ENCODE measurements at regions not wholly inside any gene's neighbourhood (a gene's known extent, or its start where the extent isn't known, plus 50 kb on each side); places are given as distances from the start of the nearest gene placed in this dataset.
A peak's percentile ranks its signal among the peaks of the same experiment; 100 is the strongest.

DNA sequence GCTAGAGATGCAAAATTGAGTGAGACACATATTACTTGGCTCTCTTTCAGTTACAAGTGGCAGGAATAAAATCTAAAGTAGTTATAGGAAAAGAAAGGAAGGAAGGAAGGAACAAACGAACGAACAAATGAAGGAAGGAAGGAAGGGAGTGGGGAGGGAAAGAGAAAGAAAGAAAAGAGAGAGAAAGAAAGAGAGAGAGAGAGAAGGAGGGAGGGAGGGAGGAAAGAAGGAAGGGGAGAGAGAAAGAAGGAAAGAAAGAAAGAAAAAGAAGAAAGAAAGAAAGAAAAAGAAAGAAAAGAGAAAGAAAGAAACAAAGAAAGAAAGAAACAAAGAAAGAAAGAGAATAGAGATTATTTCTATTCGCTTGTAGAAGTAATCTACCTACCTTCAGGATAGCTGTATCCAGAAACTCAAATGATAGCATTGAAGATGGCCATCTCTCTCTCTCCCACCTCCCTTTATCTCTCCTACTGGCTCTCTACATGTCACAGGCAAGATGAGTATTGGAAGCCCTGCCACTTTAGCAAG is 229.7 kb upstream of the TLE3 start:
- Histone ChIP-seq H3K4me3 (ENCODE audit: low read depth, low read length) (no peak overlapping the region), H3K27me3 (ENCODE audit: insufficient read depth, low read depth, severe bottlenecking) (no peaks in the 10 kb centered on the region), H3K36me3 (no peaks in the 10 kb centered on the region), H3K9me3 (ENCODE audit: severe bottlenecking) (peaks cover 11% of the 10 kb centered on the region), H3K27ac (no peak overlapping the region)
- TF ChIP-seq, protein P1, sequence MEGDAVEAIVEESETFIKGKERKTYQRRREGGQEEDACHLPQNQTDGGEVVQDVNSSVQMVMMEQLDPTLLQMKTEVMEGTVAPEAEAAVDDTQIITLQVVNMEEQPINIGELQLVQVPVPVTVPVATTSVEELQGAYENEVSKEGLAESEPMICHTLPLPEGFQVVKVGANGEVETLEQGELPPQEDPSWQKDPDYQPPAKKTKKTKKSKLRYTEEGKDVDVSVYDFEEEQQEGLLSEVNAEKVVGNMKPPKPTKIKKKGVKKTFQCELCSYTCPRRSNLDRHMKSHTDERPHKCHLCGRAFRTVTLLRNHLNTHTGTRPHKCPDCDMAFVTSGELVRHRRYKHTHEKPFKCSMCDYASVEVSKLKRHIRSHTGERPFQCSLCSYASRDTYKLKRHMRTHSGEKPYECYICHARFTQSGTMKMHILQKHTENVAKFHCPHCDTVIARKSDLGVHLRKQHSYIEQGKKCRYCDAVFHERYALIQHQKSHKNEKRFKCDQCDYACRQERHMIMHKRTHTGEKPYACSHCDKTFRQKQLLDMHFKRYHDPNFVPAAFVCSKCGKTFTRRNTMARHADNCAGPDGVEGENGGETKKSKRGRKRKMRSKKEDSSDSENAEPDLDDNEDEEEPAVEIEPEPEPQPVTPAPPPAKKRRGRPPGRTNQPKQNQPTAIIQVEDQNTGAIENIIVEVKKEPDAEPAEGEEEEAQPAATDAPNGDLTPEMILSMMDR (IDR thresholded peaks at IDR 0.05; ENCODE audit: low read depth, low read length) = no peak
- DNase-seq = no peak

DNA sequence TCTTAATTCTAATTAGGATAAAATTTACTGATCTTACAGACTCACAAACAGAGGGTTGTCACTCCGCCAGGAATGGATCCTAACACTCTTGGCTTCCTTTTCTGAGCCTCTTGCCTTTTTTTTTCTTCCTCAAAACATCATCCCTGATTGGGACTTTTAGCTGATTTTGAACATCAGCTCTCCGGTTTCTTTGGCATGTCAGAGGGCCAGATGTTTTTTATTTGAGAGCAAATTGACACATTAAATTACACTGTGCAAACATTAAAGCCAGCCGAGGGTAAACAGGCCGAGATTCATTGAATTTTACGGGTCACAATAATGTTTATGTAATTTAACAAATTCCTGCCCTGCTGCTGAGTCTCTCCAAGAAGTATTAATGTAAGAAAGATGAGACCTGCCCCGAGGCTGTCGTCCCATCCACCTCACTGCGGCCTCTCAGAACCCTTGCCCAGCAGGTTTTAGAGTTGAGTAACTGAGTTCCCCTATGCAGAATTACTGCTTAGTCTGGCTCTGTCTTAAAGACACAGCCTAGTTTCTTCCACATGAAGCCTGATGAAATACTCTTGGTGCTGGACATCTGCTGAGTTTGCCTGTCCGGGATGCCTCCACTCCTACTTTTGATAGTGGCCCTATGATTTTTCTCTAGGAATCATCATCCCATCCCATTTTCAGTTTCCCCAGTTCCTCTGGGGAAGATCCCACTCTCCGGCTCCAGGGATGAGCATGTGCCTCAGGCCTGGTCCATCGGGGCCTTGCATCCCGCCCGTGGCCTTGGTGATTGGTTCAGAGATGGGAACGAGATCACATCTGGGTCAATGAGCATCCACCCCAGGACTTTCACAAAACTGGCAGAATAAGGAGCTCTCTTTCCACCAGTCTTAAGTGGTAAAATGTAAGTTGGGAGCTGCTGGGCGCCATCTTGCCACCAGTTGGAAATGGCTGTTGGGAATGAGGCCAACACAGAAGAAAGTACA is 226.6 kb upstream of the TLE3 start:
- Histone ChIP-seq H3K36me3 (no peaks in the 10 kb centered on the region), H3K4me3 (ENCODE audit: low read depth, low read length) (no peak overlapping the region), H3K9me3 (ENCODE audit: severe bottlenecking) (no peaks in the 10 kb centered on the region), H3K27ac (peak overlapping the region; percentile 93), H3K27me3 (ENCODE audit: insufficient read depth, low read depth, severe bottlenecking) (no peaks in the 10 kb centered on the region)
- TF ChIP-seq, protein P1 (IDR thresholded peaks at IDR 0.05; ENCODE audit: low read depth, low read length) = no peak
- DNase-seq = no peak

DNA sequence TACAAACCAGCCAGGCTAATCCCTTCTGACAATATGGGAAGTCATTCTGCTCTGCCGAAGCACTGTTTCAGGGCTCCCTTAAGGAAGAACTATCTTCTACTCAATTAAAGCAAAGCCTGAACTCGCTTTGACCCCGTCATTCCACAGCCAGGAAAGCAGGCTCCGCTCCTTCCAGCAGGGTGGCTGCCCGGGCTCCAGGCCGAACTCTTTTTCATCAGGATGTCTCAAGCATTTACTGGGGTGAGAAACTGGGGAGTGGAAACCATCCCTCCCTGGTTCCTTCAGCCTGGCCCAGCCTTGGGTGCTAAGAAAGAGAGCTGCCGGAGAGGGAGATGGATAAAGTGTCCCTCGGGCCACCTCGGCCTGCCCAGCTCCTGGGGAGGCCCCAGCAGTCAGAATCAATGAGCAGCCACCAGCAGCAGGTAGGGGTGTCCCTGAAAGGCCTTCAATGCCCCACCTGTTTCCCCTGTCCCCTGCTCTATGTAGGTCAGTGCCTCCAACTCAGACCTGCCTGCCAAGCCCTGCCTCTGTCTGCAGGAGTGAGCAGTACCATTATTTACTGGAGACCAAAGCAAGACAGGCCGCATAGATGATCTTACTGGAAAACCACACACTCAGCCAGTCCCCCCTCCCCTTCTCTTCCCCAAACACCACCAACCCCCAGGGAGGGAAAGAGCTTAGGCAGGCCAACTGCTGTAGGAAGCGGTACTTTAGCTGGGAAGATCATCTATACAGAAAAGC is 225.6 kb upstream of the TLE3 start:
- TF ChIP-seq, protein P1 (IDR thresholded peaks at IDR 0.05; ENCODE audit: low read depth, low read length) = no peak
- peak overlapping the region; percentile 93 for H3K27ac ChIP-seq
- peak; percentile 79 for DNase-seq
- H3K4me3 ChIP-seq (ENCODE audit: low read depth, low read length) = peak overlapping the region; percentile 23
- no peaks in the 10 kb centered on the region for H3K36me3 ChIP-seq
- H3K27me3 ChIP-seq (ENCODE audit: insufficient read depth, low read depth, severe bottlenecking) = no peaks in the 10 kb centered on the region
- no peaks in the 10 kb centered on the region for H3K9me3 ChIP-seq (ENCODE audit: severe bottlenecking)

DNA sequence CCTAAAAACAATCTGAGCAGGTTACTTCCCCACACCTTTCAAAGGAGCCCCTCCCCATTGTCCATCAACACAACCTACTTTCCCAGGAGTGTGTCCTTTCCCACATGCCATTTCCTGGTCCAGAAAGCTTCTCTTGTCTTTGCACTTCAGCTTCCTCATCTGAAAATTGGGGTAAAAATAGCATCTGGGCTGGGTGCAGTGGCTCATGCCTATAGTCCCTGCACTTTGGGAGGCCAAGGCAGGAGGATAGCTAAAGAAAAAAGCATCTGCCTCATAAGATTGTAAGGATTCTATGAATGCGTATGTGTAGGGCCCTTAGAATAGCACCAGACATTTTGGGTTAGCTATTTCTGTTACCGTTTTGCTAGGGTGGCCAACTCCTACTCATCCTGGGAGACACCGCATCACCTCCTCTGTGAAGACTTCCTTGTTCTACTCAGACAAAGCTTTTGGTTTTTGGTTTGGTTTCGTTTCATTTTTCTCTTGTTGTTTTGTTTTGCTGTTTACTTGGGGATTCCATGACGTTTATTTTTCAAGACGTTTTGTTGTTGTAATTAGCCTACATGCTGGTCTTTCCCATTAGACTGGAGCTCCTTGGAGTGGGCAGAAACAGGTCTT is 224.4 kb upstream of the TLE3 start:
- H3K36me3 ChIP-seq = no peaks in the 10 kb centered on the region
- no peaks in the 10 kb centered on the region for H3K9me3 ChIP-seq (ENCODE audit: severe bottlenecking)
- TF ChIP-seq, protein P1 (IDR thresholded peaks at IDR 0.05; ENCODE audit: low read depth, low read length) = no peak
- H3K4me3 ChIP-seq (ENCODE audit: low read depth, low read length) = no peak overlapping the region
- H3K27ac ChIP-seq = peak overlapping the region; percentile 93
- no peaks in the 10 kb centered on the region for H3K27me3 ChIP-seq (ENCODE audit: insufficient read depth, low read depth, severe bottlenecking)
- no peak for DNase-seq

DNA sequence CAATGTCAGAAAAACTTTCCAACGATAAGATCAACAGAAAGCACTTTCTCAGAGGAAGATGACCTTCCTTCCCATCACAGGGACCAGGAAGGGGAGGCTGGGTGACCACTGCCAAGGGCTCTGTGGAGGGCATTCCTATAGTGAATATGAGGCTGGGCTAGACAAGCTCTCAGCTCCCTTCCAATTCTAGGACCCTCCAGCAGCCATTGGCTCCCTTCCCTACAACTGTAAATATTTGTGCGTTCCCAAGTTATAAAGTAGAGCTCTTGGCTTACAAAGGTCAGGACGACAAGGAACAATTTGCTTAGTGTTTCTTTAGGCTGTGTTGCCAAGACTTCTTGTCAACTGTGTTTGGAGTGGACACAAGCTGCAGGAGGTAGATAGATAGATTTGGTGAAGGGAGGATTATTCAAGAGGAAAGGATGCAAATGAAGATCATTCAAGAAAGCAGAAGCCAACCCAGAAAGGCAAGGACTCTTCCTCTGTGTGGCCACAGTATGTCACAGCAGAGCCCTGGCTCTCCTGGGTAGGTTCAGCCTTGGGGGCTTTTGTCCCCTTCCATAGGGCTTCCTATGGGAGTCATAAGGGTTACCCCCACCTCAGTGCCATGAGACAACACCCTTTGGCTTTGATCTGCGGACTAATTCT is 223.6 kb upstream of the TLE3 start:
- Histone ChIP-seq H3K27ac (no peak overlapping the region), H3K36me3 (no peaks in the 10 kb centered on the region), H3K4me3 (ENCODE audit: low read depth, low read length) (no peak overlapping the region), H3K27me3 (ENCODE audit: insufficient read depth, low read depth, severe bottlenecking) (no peaks in the 10 kb centered on the region), H3K9me3 (ENCODE audit: severe bottlenecking) (no peaks in the 10 kb centered on the region)
- TF ChIP-seq, protein P1 (IDR thresholded peaks at IDR 0.05; ENCODE audit: low read depth, low read length) = no peak
- DNase-seq = no peak

All from WERI-Rb-1 (cell line).